ENCODE measurements at regions not wholly inside any gene's neighbourhood (a gene's known extent, or its start where the extent isn't known, plus 50 kb on each side); places are given as distances from the start of the nearest gene placed in this dataset.

DNA sequence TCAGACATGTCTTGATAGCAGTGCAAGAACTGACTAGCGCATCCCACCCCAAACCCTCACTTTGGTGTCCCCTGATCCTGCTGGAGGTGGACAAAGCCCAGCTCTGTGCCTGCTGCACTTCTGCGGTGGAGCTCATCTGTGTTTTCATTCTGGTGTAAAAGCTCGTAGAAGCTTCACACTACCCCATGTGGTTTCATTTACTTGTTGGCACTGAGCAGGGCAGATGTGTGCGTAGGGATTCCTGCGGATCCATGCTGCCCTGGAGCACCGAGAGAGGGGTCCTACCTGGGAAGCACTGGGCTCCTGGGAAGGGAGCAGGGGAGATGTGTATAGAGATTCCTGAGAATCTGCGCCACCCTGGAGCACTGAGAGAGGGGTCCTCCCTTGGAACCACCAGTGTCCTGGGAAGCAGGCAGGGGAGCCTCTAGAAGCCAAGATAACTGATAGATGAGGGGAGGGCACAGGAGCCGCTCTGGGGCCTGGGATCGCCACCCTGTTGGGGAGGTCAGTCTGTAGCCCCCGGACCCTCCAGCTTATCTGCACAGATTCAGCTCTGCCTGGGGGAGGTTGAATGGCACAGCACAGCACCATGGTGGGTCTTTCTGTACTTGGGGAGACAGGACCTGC is 106.9 kb upstream of the OTOS start:
- Histone ChIP-seq H3K79me1 (ENCODE audit: low read depth, low read length) (no peaks in the 10 kb centered on the region), H3K79me2 (ENCODE audit: control insufficient read depth in 1 of 2, insufficient read depth in 2 of 2, low read length in 2 of 2) (no peaks in the 10 kb centered on the region), H2BK15ac (ENCODE audit: low read length) (no peak overlapping the region), H3K36me3 (ENCODE audit: control insufficient read depth in 2 of 4, insufficient read depth in 4 of 4, low read length in 3 of 4) (no peaks in the 10 kb centered on the region), H3K14ac (ENCODE audit: insufficient read length) (no peak overlapping the region), H3K4ac (replicated peaks; ENCODE audit: insufficient read length, low read depth, low read length) (no peak overlapping the region), H2AK5ac (ENCODE audit: low read depth, low read length) (no peak overlapping the region), H2BK20ac (ENCODE audit: low read length) (no peak overlapping the region), H3K9ac (replicated peaks in 1 of 4; ENCODE audit: extremely low read depth in 1 of 4, low read depth in 3 of 4, low read length in 3 of 4) (no peak overlapping the region), H4K20me1 (replicated peaks in 1 of 2; ENCODE audit: control insufficient read depth in 1 of 2, insufficient read depth in 2 of 2, low read length in 2 of 2) (no peaks in the 10 kb centered on the region), H3K27me3 (replicated peaks in 1 of 4; ENCODE audit: control insufficient read depth in 3 of 4, extremely low read depth in 1 of 4, insufficient read depth in 3 of 4, low read length in 3 of 4) (no peaks in the 10 kb centered on the region), H4K5ac (ENCODE audit: insufficient read length, low read depth, low read length) (no peak overlapping the region), H2AFZ (ENCODE audit: low read length) (no peak overlapping the region), H2BK120ac (replicated peaks; ENCODE audit: low read depth, low read length) (no peak overlapping the region), H4K91ac (replicated peaks; ENCODE audit: insufficient read length, low read length) (no peak overlapping the region), H3K9me3 (ENCODE audit: insufficient read depth in 2 of 2, low read depth in 1 of 2, low read length in 1 of 2) (no peaks in the 10 kb centered on the region), H3K23ac (ENCODE audit: insufficient read length) (no peak overlapping the region), H2BK5ac (ENCODE audit: low read depth, low read length) (no peak overlapping the region), H3K27ac (ENCODE audit: low read depth, low read length) (no peak overlapping the region), H3K4me2 (ENCODE audit: insufficient read depth in 1 of 2, low read depth in 2 of 2, low read length in 2 of 2) (no peak overlapping the region), H3K18ac (ENCODE audit: extremely low read depth, low read length) (no peak overlapping the region), H3K56ac (replicated peaks; ENCODE audit: insufficient read length, low read depth, low read length) (no peak overlapping the region), H3K4me1 (replicated peaks in 1 of 4; ENCODE audit: control insufficient read depth in 3 of 4, insufficient read depth in 4 of 4, low read length in 3 of 4) (peaks cover 0 to 19% (median 0%) of the 10 kb centered on the region in 4 experiments; a peak in 4 of 7 replicates), H4K8ac (ENCODE audit: extremely low read depth, insufficient read depth, low read length) (no peak overlapping the region), H2BK12ac (ENCODE audit: low read depth, low read length) (no peak overlapping the region), H3K23me2 (ENCODE audit: low read depth, low read length) (no peaks in the 10 kb centered on the region), H3K4me3 (ENCODE audit: extremely low read depth in 1 of 4, insufficient read depth in 2 of 4, low read depth in 3 of 4, low read length in 4 of 4) (no peak overlapping the region)
- WGBS, 2 experiments (ENCODE audit: extremely low coverage in 1 of 2, insufficient coverage in 1 of 2, insufficient read length in 1 of 2, insufficient replicate concordance in 2 of 2, low coverage in 1 of 2, low lambda C conversion rate in 2 of 2, missing lambda C conversion rate in 1 of 2), result 96% methylated on average over 10 of the region's 10 CpGs; no CpG with 5 or more reads in 1 of the 2 experiments
- ChIA-PET POLR2A (ENCODE audit: partially characterized antibody) (no interaction called here), CTCF (ENCODE audit: partially characterized antibody) (no interaction called here)
- no peak for TF ChIP-seq MAFK (IDR thresholded peaks at IDR 0.05; ENCODE audit: low read depth, low read length)
- no peak for TF ChIP-seq MAX (IDR thresholded peaks at IDR 0.05)
- TF ChIP-seq HDAC2 (IDR thresholded peaks at IDR 0.05; ENCODE audit: borderline replicate concordance in 1 of 2, low read depth in 2 of 2, low read length in 2 of 2), result no peak
- TF ChIP-seq YY1 (IDR thresholded peaks at IDR 0.05; ENCODE audit: low read depth, low read length), result no peak
- TF ChIP-seq, protein P1, sequence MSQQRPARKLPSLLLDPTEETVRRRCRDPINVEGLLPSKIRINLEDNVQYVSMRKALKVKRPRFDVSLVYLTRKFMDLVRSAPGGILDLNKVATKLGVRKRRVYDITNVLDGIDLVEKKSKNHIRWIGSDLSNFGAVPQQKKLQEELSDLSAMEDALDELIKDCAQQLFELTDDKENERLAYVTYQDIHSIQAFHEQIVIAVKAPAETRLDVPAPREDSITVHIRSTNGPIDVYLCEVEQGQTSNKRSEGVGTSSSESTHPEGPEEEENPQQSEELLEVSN (IDR thresholded peaks at IDR 0.05), result no peak
- TF ChIP-seq CHD1 (IDR thresholded peaks at IDR 0.05; ENCODE audit: low read depth, low read length), result no peak
- TF ChIP-seq SP1 (IDR thresholded peaks at IDR 0.05; ENCODE audit: low read depth, low read length), result no peak
- DNase-seq (ENCODE audit: low read depth in 1 of 2, low spot score in 2 of 2) (no peak), FAIRE-seq (no peak)

Data from H1 (cell line).